ENCODE measurements at regions not wholly inside any gene's neighbourhood (a gene's known extent, or its start where the extent isn't known, plus 50 kb on each side); places are given as distances from the start of the nearest gene placed in this dataset.

DNA sequence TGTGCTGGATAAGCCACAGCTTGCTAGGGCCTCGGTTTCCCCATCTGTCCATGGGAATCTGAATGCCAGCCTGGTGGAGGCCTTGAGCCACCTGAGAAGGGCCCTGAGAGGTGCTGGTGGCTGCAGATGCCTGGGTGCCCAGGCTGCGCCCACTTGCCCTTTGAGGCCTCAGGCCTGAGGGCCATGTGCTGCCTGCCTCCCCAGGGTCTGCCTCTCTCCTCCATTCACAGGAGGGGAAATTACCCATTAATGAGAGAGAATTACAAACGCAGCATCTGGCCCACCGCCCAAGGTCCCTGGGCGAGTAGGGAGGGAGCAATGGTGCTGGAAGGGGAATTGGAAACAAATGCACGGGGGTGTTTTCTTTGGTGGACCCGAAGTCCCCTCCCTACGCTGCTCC, 59.6 kb downstream of the BARX1 start:
- H3K4me3 Mint-ChIP-seq (ENCODE audit: low read depth, unreplicated experiment): no peak overlapping the region
- BruUV-seq (replicated peaks): no TSS peak
- H3K9me3 Mint-ChIP-seq (ENCODE audit: low read depth, unreplicated experiment): no peaks in the 10 kb centered on the region
- TF ChIP-seq, protein P1, sequence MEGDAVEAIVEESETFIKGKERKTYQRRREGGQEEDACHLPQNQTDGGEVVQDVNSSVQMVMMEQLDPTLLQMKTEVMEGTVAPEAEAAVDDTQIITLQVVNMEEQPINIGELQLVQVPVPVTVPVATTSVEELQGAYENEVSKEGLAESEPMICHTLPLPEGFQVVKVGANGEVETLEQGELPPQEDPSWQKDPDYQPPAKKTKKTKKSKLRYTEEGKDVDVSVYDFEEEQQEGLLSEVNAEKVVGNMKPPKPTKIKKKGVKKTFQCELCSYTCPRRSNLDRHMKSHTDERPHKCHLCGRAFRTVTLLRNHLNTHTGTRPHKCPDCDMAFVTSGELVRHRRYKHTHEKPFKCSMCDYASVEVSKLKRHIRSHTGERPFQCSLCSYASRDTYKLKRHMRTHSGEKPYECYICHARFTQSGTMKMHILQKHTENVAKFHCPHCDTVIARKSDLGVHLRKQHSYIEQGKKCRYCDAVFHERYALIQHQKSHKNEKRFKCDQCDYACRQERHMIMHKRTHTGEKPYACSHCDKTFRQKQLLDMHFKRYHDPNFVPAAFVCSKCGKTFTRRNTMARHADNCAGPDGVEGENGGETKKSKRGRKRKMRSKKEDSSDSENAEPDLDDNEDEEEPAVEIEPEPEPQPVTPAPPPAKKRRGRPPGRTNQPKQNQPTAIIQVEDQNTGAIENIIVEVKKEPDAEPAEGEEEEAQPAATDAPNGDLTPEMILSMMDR (IDR thresholded peaks at IDR 0.05; ENCODE audit: unreplicated experiment): no peak
- no peaks in the 10 kb centered on the region for H3K36me3 Mint-ChIP-seq (ENCODE audit: insufficient read depth, unreplicated experiment)
- no peaks in the 10 kb centered on the region for H3K4me1 Mint-ChIP-seq (ENCODE audit: low read depth, unreplicated experiment)
- intact Hi-C loops (cut with micrococcal nuclease; ENCODE audit: unreplicated experiment): no loop called here
- peaks cover 34% of the 10 kb centered on the region for H3K27me3 Mint-ChIP-seq (ENCODE audit: unreplicated experiment)
- CTCF ChIA-PET: no interaction called here
- no peak for DNase-seq
- no peak overlapping the region for H3K27ac Mint-ChIP-seq (ENCODE audit: unreplicated experiment)

DNA sequence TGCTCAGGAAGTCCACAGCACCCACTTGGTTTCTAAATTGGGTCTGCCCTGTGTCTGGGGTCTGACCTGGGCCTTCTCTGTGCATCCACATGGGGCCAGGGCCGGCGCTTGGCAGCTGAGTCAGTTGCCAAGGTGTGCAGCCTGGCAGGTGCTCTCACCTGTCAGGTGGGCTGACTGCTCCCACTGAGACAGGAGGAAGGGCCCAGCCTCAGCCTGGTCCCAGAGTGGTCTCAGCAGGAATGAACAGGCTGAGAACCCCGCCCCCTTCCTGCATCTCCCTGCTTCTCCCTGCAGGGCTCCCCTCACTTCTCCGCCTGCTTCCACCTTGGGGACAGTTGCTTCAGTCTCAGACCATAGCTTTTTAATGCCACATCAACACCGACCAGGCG, 60.5 kb downstream of the BARX1 start:
- H3K4me1 Mint-ChIP-seq (ENCODE audit: low read depth, unreplicated experiment): no peaks in the 10 kb centered on the region
- TF ChIP-seq, protein P1 (IDR thresholded peaks at IDR 0.05; ENCODE audit: unreplicated experiment): no peak
- H3K36me3 Mint-ChIP-seq (ENCODE audit: insufficient read depth, unreplicated experiment): no peaks in the 10 kb centered on the region
- BruUV-seq (replicated peaks): no TSS peak
- DNase-seq: no peak
- H3K27me3 Mint-ChIP-seq (ENCODE audit: unreplicated experiment): peaks cover 26% of the 10 kb centered on the region
- CTCF ChIA-PET: no interaction called here
- no peak overlapping the region for H3K4me3 Mint-ChIP-seq (ENCODE audit: low read depth, unreplicated experiment)
- intact Hi-C loops (cut with micrococcal nuclease; ENCODE audit: unreplicated experiment): no loop called here
- no peak overlapping the region for H3K27ac Mint-ChIP-seq (ENCODE audit: unreplicated experiment)
- H3K9me3 Mint-ChIP-seq (ENCODE audit: low read depth, unreplicated experiment): no peaks in the 10 kb centered on the region

DNA sequence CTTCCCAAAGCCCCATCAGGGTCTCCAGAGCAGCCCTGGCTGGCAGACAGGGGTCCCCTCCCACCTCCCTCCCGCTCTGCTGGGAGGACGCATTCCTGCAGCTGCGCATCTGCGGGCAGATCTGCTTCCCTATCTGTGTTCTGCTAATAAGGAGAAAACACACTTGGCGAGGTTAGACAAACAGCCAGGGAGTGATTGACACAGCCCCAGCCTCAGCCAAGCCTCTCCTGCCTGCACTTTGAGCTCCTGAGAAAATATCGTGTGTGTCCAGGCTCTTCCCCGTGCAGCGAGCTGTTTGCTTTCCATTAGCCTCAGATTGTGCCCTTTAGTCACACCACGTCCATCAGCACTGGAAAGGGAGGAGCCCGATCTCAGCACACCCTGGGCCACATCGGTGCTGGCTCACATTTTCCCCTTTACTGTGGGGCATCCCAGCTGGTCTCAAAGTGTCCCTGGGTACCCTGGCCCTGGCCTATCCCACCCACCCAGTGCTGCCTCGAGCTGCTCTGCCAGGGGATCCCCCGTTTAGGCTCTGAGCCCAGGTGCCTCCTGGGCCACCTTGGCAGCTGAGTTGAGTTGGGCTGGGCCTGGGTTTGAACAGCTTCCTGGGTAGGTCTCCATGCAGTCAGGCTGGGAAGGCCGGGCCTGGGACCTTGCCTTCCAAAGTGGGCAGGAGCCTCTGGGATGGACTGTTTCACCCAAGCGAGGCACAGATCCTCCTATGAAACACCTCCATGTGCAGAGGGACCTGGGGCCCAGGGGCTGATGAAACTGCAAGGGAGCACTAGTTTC, 61.1 kb downstream of the BARX1 start:
- CTCF ChIA-PET: no interaction called here
- no peak for DNase-seq
- H3K4me1 Mint-ChIP-seq (ENCODE audit: low read depth, unreplicated experiment): no peaks in the 10 kb centered on the region
- H3K36me3 Mint-ChIP-seq (ENCODE audit: insufficient read depth, unreplicated experiment): no peaks in the 10 kb centered on the region
- no peak overlapping the region for H3K27ac Mint-ChIP-seq (ENCODE audit: unreplicated experiment)
- no peaks in the 10 kb centered on the region for H3K9me3 Mint-ChIP-seq (ENCODE audit: low read depth, unreplicated experiment)
- peaks cover 26% of the 10 kb centered on the region for H3K27me3 Mint-ChIP-seq (ENCODE audit: unreplicated experiment)
- intact Hi-C loops (cut with micrococcal nuclease; ENCODE audit: unreplicated experiment): no loop called here
- H3K4me3 Mint-ChIP-seq (ENCODE audit: low read depth, unreplicated experiment): no peak overlapping the region
- BruUV-seq (replicated peaks): no TSS peak
- TF ChIP-seq, protein P1 (IDR thresholded peaks at IDR 0.05; ENCODE audit: unreplicated experiment): no peak

DNA sequence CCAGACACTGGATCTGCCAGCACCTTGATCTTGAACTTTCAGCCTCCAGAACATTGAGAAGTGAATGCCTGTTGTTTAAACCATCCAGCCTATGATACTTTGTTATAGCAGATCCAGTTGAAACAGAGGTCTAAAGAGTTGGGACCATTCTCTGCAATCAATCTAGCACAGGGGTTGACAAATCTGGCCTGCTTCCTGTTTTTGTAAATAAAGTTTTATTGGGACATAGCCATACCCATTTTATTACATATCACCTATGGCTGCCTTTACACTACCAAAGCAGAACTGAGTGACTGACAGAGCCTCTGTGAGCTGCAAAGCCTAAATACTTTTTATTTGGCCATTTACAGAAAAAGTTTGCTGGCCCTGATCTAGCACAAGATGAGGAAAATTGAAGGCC, 62.0 kb downstream of the BARX1 start:
- no peaks in the 10 kb centered on the region for H3K9me3 Mint-ChIP-seq (ENCODE audit: low read depth, unreplicated experiment)
- BruUV-seq (replicated peaks): no TSS peak
- CTCF ChIA-PET: no interaction called here
- peaks cover 26% of the 10 kb centered on the region for H3K27me3 Mint-ChIP-seq (ENCODE audit: unreplicated experiment)
- DNase-seq: no peak
- TF ChIP-seq, protein P1 (IDR thresholded peaks at IDR 0.05; ENCODE audit: unreplicated experiment): no peak
- no peaks in the 10 kb centered on the region for H3K36me3 Mint-ChIP-seq (ENCODE audit: insufficient read depth, unreplicated experiment)
- intact Hi-C loops (cut with micrococcal nuclease; ENCODE audit: unreplicated experiment): no loop called here
- no peak overlapping the region for H3K4me3 Mint-ChIP-seq (ENCODE audit: low read depth, unreplicated experiment)
- H3K27ac Mint-ChIP-seq (ENCODE audit: unreplicated experiment): no peak overlapping the region
- H3K4me1 Mint-ChIP-seq (ENCODE audit: low read depth, unreplicated experiment): no peaks in the 10 kb centered on the region

Measured in Calu3 (cell line).